ENCODE measurements at regions not wholly inside any gene's neighbourhood (a gene's known extent, or its start where the extent isn't known, plus 50 kb on each side); places are given as distances from the start of the nearest gene placed in this dataset.

- peak; percentile 92 for TF ChIP-seq CTCF (conservative IDR thresholded peaks at IDR 0.05; ENCODE audit: low read length)
- no peak for TF ChIP-seq EZH2phosphoT487 (IDR thresholded peaks at IDR 0.05; ENCODE audit: borderline replicate concordance, low read depth, low read length)
Observed at GRCh38 chr3:99023590-99024192, 122.2 kb upstream of the DCBLD2 start.
